ENCODE measurements at regions not wholly inside any gene's neighbourhood (a gene's known extent, or its start where the extent isn't known, plus 50 kb on each side); places are given as distances from the start of the nearest gene placed in this dataset.

- DNase-seq: no peak
Measured at GRCh38 chr1:5369223-5369622, 623.0 kb downstream of the NPHP4 start.

GRCh38 chr1:5368201-5368600 lies 624.0 kb downstream of the NPHP4 start:
- no peak for DNase-seq

GRCh38 chr1:5367306-5367705 lies 624.9 kb downstream of the NPHP4 start:
- DNase-seq: no peak

GRCh38 chr1:5365751-5366150 lies 626.5 kb downstream of the NPHP4 start:
- DNase-seq: no peak

- DNase-seq: no peak
Measured at GRCh38 chr1:5364591-5364990, 627.6 kb downstream of the NPHP4 start.

- no peak for DNase-seq
Measured at GRCh38 chr1:5354681-5355080, 637.5 kb downstream of the NPHP4 start.

GRCh38 chr1:5351366-5351765 lies 640.9 kb downstream of the NPHP4 start:
- no peak for DNase-seq

GRCh38 chr1:5349526-5349925 lies 642.7 kb downstream of the NPHP4 start:
- DNase-seq: no peak

GRCh38 chr1:5348732-5349465 lies 643.3 kb downstream of the NPHP4 start:
- no peak for DNase-seq

- DNase-seq: no peak
Measured at GRCh38 chr1:5347726-5348125, 644.5 kb downstream of the NPHP4 start.

- no peak for DNase-seq
Measured at GRCh38 chr1:5345556-5345955, 646.7 kb downstream of the NPHP4 start.

GRCh38 chr1:5343256-5344020 lies 648.8 kb downstream of the NPHP4 start:
- DNase-seq: no peak

GRCh38 chr1:5342830-5343229 lies 649.4 kb downstream of the NPHP4 start:
- DNase-seq: no peak

GRCh38 chr1:5342172-5342571 lies 650.1 kb downstream of the NPHP4 start:
- no peak for DNase-seq

- no peak for DNase-seq
Measured at GRCh38 chr1:5341471-5341870, 650.8 kb downstream of the NPHP4 start.

GRCh38 chr1:5340560-5341130 lies 651.6 kb downstream of the NPHP4 start:
- peak; percentile 53 for DNase-seq

GRCh38 chr1:5338466-5338865 lies 653.8 kb downstream of the NPHP4 start:
- no peak for DNase-seq

- DNase-seq: peak; percentile 12
Measured at GRCh38 chr1:5333291-5333690, 658.9 kb downstream of the NPHP4 start.

- DNase-seq: no peak
Measured at GRCh38 chr1:5331101-5331500, 661.1 kb downstream of the NPHP4 start.

- peak; percentile 97 for DNase-seq
Measured at GRCh38 chr1:5329068-5329739, 663.0 kb downstream of the NPHP4 start.

GRCh38 chr1:5324883-5325282 lies 667.3 kb downstream of the NPHP4 start:
- no peak for DNase-seq

GRCh38 chr1:5318143-5318816 lies 663.9 kb downstream of the AJAP1 start:
- DNase-seq: no peak

- no peak for DNase-seq
Measured at GRCh38 chr1:5317391-5317790, 663.0 kb downstream of the AJAP1 start.
